ENCODE measurements at regions not wholly inside any gene's neighbourhood (a gene's known extent, or its start where the extent isn't known, plus 50 kb on each side); places are given as distances from the start of the nearest gene placed in this dataset.

DNA sequence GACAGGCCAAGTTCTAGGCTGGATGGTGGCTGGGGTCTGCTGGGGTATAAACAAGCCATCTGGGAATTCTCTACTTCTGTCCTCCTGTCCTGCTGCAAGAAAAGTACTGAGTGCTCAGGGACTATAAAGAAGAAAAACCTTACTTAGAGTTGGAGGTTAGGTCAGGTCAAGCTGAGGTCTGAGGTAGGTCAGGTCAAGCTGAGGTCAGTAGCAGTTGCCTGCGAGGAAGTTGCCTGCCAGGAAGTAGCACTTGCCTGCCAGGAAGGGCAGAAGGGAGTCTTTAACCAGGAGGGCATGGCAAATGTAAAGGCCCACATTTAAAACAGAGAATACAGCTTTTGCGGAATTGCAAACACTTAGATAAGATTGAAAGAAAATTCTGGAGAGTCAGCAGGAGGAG, 51.3 kb upstream of the PRLR start:
- DNase-seq: no peak
